GM12878 (cell line): ENCODE measurements at regions not wholly inside any gene's neighbourhood (a gene's known extent, or its start where the extent isn't known, plus 50 kb on each side); places are given as distances from the start of the nearest gene placed in this dataset.

Source experiments
- ATAC-seq: fragments of 200-7000 bp; cut with Tn5 transposase; 3 replicates; pipeline ENCODE4 v1.9.1; 2020; ENCODE audit warnings: mild to moderate bottlenecking, moderate library complexity
- BruUV-seq: library from RNA; stranded (reverse); fragments of 400-500 nt; replicated peaks from 2 replicates; lab custom pipeline; 2021; lab: Mats Ljungman, UMichigan
- CTCF ChIA-PET: fragments of 300-600 bp; sonication (Branson Sonifier 250); formaldehyde crosslinking; extraction: SDS; loops from one replicate; lab custom pipeline; 2021; ENCODE audit warnings: inconsistent platforms; lab: Yijun Ruan, JAX
- POLR2A ChIA-PET: fragments of 350-600 bp; formaldehyde crosslinking; extraction: SDS; loops from one replicate; lab custom pipeline; 2021; ENCODE audit warnings: inconsistent platforms; lab: Charles Lee
- RAD21 ChIA-PET: fragments of 300-600 bp; sonication (Branson Sonifier 250); formaldehyde crosslinking; loops from one replicate; lab custom pipeline; 2023; ENCODE audit warnings: antibody characterized with exemption; ENCODE audit not compliant: unreplicated experiment; lab: Charles Lee
- SMC1A ChIA-PET: fragments of 300-600 bp; sonication (Branson Sonifier 250); formaldehyde crosslinking; loops from one replicate; lab custom pipeline; 2023; ENCODE audit not compliant: unreplicated experiment, uncharacterized antibody; lab: Charles Lee
- DNase-seq: peaks from one replicate; pipeline ENCODE4 v3.0.0-alpha.2; 2011; ENCODE audit warnings: low read depth, low spot score
- FAIRE-seq: peaks from 3 replicates; lab custom pipeline; 2011; peaks lifted over from hg19 to GRCh38; lab: Jason Lieb, UNC
- H2AFZ ChIP-seq: 2 replicates; pipeline ENCODE4 v1.6.0; 2011; ENCODE audit warnings: low read depth, low read length, control low read depth; ENCODE audit not compliant: control insufficient read depth
- H3K27ac ChIP-seq: 2 replicates; pipeline ENCODE4 v1.5.1; 2011; ENCODE audit warnings: control low read depth; ENCODE audit not compliant: control insufficient read depth, insufficient read depth
- H3K27me3 ChIP-seq, 2 experiments: replicated peaks in 1 of 2; 2 replicates each; pipeline versions ENCODE4 v1.6.0 to v1.6.1; 2011; ENCODE audit warnings: low read length in 1 of 2; ENCODE audit not compliant: control insufficient read depth in 2 of 2, insufficient read depth in 2 of 2
- H3K36me3 ChIP-seq, 2 experiments: 2 replicates each; pipeline ENCODE4 v1.5.1; 2011; ENCODE audit warnings: low read length in 1 of 2; ENCODE audit not compliant: control insufficient read depth in 2 of 2, insufficient read depth in 2 of 2
- H3K4me1 ChIP-seq: 2 replicates; pipeline ENCODE4 v1.6.1; 2011; ENCODE audit warnings: mild to moderate bottlenecking, low read length, moderate library complexity, mixed read lengths; ENCODE audit not compliant: control insufficient read depth, insufficient read depth
- H3K4me2 ChIP-seq: 2 replicates; pipeline ENCODE4 v1.6.0; 2011; ENCODE audit warnings: control low read depth; ENCODE audit not compliant: control insufficient read depth, insufficient read depth
- H3K4me3 ChIP-seq: fragments of 200-600 bp; sonication (generic); 2 replicates; pipeline ENCODE4 v1.5.1; 2016
- H3K79me2 ChIP-seq: 2 replicates; pipeline ENCODE4 v1.6.0; 2011; ENCODE audit warnings: low read length; ENCODE audit not compliant: control insufficient read depth, insufficient read depth
- H3K9ac ChIP-seq: 2 replicates; pipeline ENCODE4 v1.8.0; 2011; ENCODE audit warnings: low read length, control low read depth, mixed read lengths; ENCODE audit not compliant: control insufficient read depth, insufficient read depth
- H3K9me3 ChIP-seq: replicated peaks from 3 replicates; pipeline ENCODE4 v1.5.1; 2011; ENCODE audit warnings: mild to moderate bottlenecking, low read length; ENCODE audit not compliant: control insufficient read depth, insufficient read depth
- H4K20me1 ChIP-seq: 2 replicates; pipeline ENCODE4 v1.6.0; 2011; ENCODE audit not compliant: control insufficient read depth, insufficient read depth
- EZH2 ChIP-seq: IDR thresholded peaks from 2 replicates; pipeline ENCODE4 v1.6.1; 2012; ENCODE audit warnings: low read depth, mild to moderate bottlenecking, control low read depth, inconsistent platforms, low read length, borderline replicate concordance; ENCODE audit not compliant: control insufficient read depth
- HDGF ChIP-seq: fragments of 450-650 bp; IDR thresholded peaks from 2 replicates; pipeline ENCODE4 v1.6.1; 2016; ENCODE audit warnings: antibody characterized with exemption
- MTA3 ChIP-seq: IDR thresholded peaks from 2 replicates; pipeline ENCODE4 v1.6.1; 2012; ENCODE audit warnings: low read length, inconsistent platforms, borderline replicate concordance
- REST ChIP-seq: IDR thresholded peaks from 2 replicates; pipeline ENCODE4 v1.6.1; 2012; ENCODE audit warnings: mild to moderate bottlenecking, low read depth, low read length
- TCF7 ChIP-seq: IDR thresholded peaks from 2 replicates; pipeline ENCODE4 v1.6.1; 2014; ENCODE audit warnings: antibody characterized with exemption, borderline replicate concordance
- ZBED1 ChIP-seq: IDR thresholded peaks from 2 replicates; pipeline ENCODE4 v1.6.1; 2016; ENCODE audit warnings: borderline replicate concordance
- WGBS: methylation state at CpG from one replicate; pipeline ENCODE4 v1.1.6; 2016; ENCODE audit warnings: low lambda C conversion rate; ENCODE audit not compliant: insufficient replicate concordance, insufficient coverage; ENCODE audit errors: missing lambda C conversion rate; 5-methylcytosine and 5-hydroxymethylcytosine counted together
- in situ Hi-C: fragments of 300-500 bp; cut with MboI; formaldehyde crosslinking; loops from 9 replicates; pipeline ENCODE4 v1.14.3; 2018; ENCODE audit warnings: mixed read lengths
- intact Hi-C: fragments of 100-400 bp; cut with micrococcal nuclease; formaldehyde crosslinking; loops from one replicate; pipeline ENCODE4 v1.14.2; 2022; ENCODE audit not compliant: unreplicated experiment
- TF ChIP-seq, protein P1 (sequence below): fragments of 450-650 bp; formaldehyde crosslinking; IDR thresholded peaks from 2 replicates; pipeline ENCODE4 v1.5.0; 2022; ENCODE audit warnings: mild to moderate bottlenecking, missing genetic modification characterization

- no peak overlapping the region for H3K9ac ChIP-seq
- no peak overlapping the region for H3K4me2 ChIP-seq
- no TSS peak for BruUV-seq
- CTCF ChIA-PET = interaction anchor here (0.6 kb wide), 1 partner anchor 32 kb away, joined by 4 read pairs; no protein-coding TSS in a partner anchor
- no peak overlapping the region for H3K27ac ChIP-seq
- no peak for TF ChIP-seq ZBED1
- TF ChIP-seq REST = peak; percentile 38; the same call in 1 of the 2 replicates
- DNase-seq = no peak
- no peaks in the 10 kb centered on the region for H3K36me3 ChIP-seq
- RAD21 ChIA-PET = no interaction called here
- POLR2A ChIA-PET = no interaction called here
- ATAC-seq = no peak
- H3K79me2 ChIP-seq = no peaks in the 10 kb centered on the region
- H2AFZ ChIP-seq = no peak overlapping the region
- in situ Hi-C loops = loop anchor here (25.0 kb wide), 1 partner anchor 1065 kb away; no protein-coding TSS in a partner anchor
- no peaks in the 10 kb centered on the region for H4K20me1 ChIP-seq
- no peaks in the 10 kb centered on the region for H3K9me3 ChIP-seq
- no peak for FAIRE-seq
- SMC1A ChIA-PET = interaction anchor here (0.7 kb wide), 1 partner anchor 54 kb away, joined by 3 read pairs; no protein-coding TSS in a partner anchor
- WGBS = 49% methylated on average over 4 of the region's 4 CpGs
- intact Hi-C loops = no loop called here
- no peak overlapping the region for H3K4me3 ChIP-seq
- H3K27me3 ChIP-seq = no peaks in the 10 kb centered on the region
- H3K4me1 ChIP-seq = no peaks in the 10 kb centered on the region
Measured at GRCh38 chr12:97322388-97322787, 140.2 kb upstream of the RMST start.

GRCh38 chr12:97323154-97323553 is 139.4 kb upstream of the RMST start:
- Histone ChIP-seq H3K27me3 (no peaks in the 10 kb centered on the region), H3K79me2 (no peaks in the 10 kb centered on the region), H2AFZ (no peak overlapping the region), H3K4me3 (no peak overlapping the region), H3K4me1 (no peaks in the 10 kb centered on the region), H3K9me3 (no peaks in the 10 kb centered on the region), H3K4me2 (no peak overlapping the region), H3K9ac (no peak overlapping the region), H3K36me3 (no peaks in the 10 kb centered on the region), H3K27ac (no peak overlapping the region), H4K20me1 (no peaks in the 10 kb centered on the region)
- intact Hi-C loops = no loop called here
- ATAC-seq = no peak
- POLR2A ChIA-PET = no interaction called here
- WGBS = 59% methylated on average over 4 of the region's 4 CpGs
- in situ Hi-C loops = loop anchor here (25.0 kb wide), 1 partner anchor 1064 kb away; no protein-coding TSS in a partner anchor
- DNase-seq = no peak
- no peak for FAIRE-seq
- RAD21 ChIA-PET = no interaction called here
- SMC1A ChIA-PET = no interaction called here
- BruUV-seq = no TSS peak
- CTCF ChIA-PET = interaction anchor here (0.6 kb wide), 1 partner anchor 33 kb away, joined by 4 read pairs; no protein-coding TSS in a partner anchor
- no peak for TF ChIP-seq EZH2
- TF ChIP-seq TCF7 = no peak
- TF ChIP-seq MTA3 = no peak
- TF ChIP-seq, protein P1, sequence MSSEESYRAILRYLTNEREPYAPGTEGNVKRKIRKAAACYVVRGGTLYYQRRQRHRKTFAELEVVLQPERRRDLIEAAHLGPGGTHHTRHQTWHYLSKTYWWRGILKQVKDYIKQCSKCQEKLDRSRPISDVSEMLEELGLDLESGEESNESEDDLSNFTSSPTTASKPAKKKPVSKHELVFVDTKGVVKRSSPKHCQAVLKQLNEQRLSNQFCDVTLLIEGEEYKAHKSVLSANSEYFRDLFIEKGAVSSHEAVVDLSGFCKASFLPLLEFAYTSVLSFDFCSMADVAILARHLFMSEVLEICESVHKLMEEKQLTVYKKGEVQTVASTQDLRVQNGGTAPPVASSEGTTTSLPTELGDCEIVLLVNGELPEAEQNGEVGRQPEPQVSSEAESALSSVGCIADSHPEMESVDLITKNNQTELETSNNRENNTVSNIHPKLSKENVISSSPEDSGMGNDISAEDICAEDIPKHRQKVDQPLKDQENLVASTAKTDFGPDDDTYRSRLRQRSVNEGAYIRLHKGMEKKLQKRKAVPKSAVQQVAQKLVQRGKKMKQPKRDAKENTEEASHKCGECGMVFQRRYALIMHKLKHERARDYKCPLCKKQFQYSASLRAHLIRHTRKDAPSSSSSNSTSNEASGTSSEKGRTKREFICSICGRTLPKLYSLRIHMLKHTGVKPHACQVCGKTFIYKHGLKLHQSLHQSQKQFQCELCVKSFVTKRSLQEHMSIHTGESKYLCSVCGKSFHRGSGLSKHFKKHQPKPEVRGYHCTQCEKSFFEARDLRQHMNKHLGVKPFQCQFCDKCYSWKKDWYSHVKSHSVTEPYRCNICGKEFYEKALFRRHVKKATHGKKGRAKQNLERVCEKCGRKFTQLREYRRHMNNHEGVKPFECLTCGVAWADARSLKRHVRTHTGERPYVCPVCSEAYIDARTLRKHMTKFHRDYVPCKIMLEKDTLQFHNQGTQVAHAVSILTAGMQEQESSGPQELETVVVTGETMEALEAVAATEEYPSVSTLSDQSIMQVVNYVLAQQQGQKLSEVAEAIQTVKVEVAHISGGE (CRISPR knock-in tag) = no peak
- no peak for TF ChIP-seq HDGF
